ENCODE measurements at regions not wholly inside any gene's neighbourhood (a gene's known extent, or its start where the extent isn't known, plus 50 kb on each side); places are given as distances from the start of the nearest gene placed in this dataset.

- TF ChIP-seq SUZ12 (IDR thresholded peaks at IDR 0.05; ENCODE audit: extremely low read depth, insufficient read depth, insufficient read length) = no peak
- no peak for TF ChIP-seq YY1 (IDR thresholded peaks at IDR 0.05; ENCODE audit: insufficient read depth, insufficient read length)
- TF ChIP-seq ZNF274 (IDR thresholded peaks at IDR 0.05; ENCODE audit: low read depth, low read length) = no peak
Measured at GRCh38 chr14:30085943-30086342, 158.3 kb upstream of the PRKD1 start.

All from NT2/D1 (cell line).